Liver (tissue), 8 donors: ENCODE measurements at regions not wholly inside any gene's neighbourhood (a gene's known extent, or its start where the extent isn't known, plus 50 kb on each side); places are given as distances from the start of the nearest gene placed in this dataset.

Source experiments
- DNase-seq: peaks from one replicate; pipeline ENCODE4 v3.0.0-alpha.2; 2017; ENCODE audit warnings: low spot score
- H3K27ac ChIP-seq, 2 donors: one replicate each; pipeline ENCODE4 v1.7.0; 2013; ENCODE audit warnings: inconsistent platforms in 2 of 2, low read length in 2 of 2, control low read depth in 1 of 2, low read depth in 1 of 2, mild to moderate bottlenecking in 1 of 2
- H3K27me3 ChIP-seq, 4 donors: one replicate each; pipeline versions ENCODE4 v1.6.1 to v1.7.0; 2013; ENCODE audit warnings: low read length in 3 of 4, inconsistent platforms in 1 of 4, mild to moderate bottlenecking in 1 of 4, moderate library complexity in 1 of 4; ENCODE audit not compliant: control insufficient read depth in 4 of 4, insufficient read depth in 4 of 4
- H3K36me3 ChIP-seq, 4 donors: one replicate each; pipeline versions ENCODE4 v1.6.1 to v1.7.0; 2013; ENCODE audit warnings: low read length in 3 of 4, mild to moderate bottlenecking in 3 of 4, low read depth in 1 of 4, moderate library complexity in 1 of 4; ENCODE audit not compliant: control insufficient read depth in 4 of 4, insufficient read depth in 3 of 4
- H3K4me1 ChIP-seq, 4 donors: one replicate each; pipeline versions ENCODE4 v1.6.1 to v1.7.0; 2013; ENCODE audit warnings: low read length in 3 of 4, mild to moderate bottlenecking in 3 of 4, moderate library complexity in 1 of 4; ENCODE audit not compliant: control insufficient read depth in 4 of 4, insufficient read depth in 4 of 4
- H3K4me3 ChIP-seq, 3 donors: one replicate each; pipeline versions ENCODE4 v1.6.1 to v1.7.0; 2013; ENCODE audit warnings: low read length in 3 of 3, control low read depth in 1 of 3, low read depth in 1 of 3, mild to moderate bottlenecking in 1 of 3
- H3K9ac ChIP-seq, 2 donors: one replicate each; pipeline ENCODE4 v1.7.0; 2013; ENCODE audit warnings: low read length in 2 of 2, mild to moderate bottlenecking in 2 of 2, moderate library complexity in 2 of 2, control low read depth in 1 of 2, low read depth in 1 of 2
- H3K9me3 ChIP-seq, 4 donors: one replicate each; pipeline versions ENCODE4 v1.6.1 to v1.7.0; 2013; ENCODE audit warnings: low read length in 3 of 4; ENCODE audit not compliant: control insufficient read depth in 4 of 4
- ATF3 ChIP-seq: IDR thresholded peaks from 2 replicates; pipeline ENCODE4 v1.6.1; 2016; ENCODE audit warnings: antibody characterized with exemption
- CTCF ChIP-seq: fragments of 150-350 bp; IDR thresholded peaks from 2 replicates; pipeline ENCODE4 v1.5.1; 2017; ENCODE audit warnings: improper control_type of control experiment, low read depth, low read length; ENCODE audit not compliant: missing input control
- EGR1 ChIP-seq, 2 donors: IDR thresholded peaks; 2 replicates each; pipeline ENCODE4 v1.6.1; 2016 to 2018; ENCODE audit warnings: antibody characterized with exemption in 2 of 2, low read depth in 2 of 2
- FOXA1 ChIP-seq: IDR thresholded peaks from 2 replicates; pipeline ENCODE4 v1.6.1; 2016; ENCODE audit warnings: antibody characterized with exemption
- FOXA2 ChIP-seq: IDR thresholded peaks from 2 replicates; pipeline ENCODE4 v1.6.1; 2016; ENCODE audit warnings: antibody characterized with exemption
- HNF4A ChIP-seq, 2 donors: conservative IDR thresholded peaks; 2 replicates each; pipeline ENCODE4 v1.6.1; 2016; ENCODE audit warnings: antibody characterized with exemption in 2 of 2, mild to moderate bottlenecking in 2 of 2
- HNF4G ChIP-seq: IDR thresholded peaks from 2 replicates; pipeline ENCODE4 v1.6.1; 2016; ENCODE audit warnings: antibody characterized with exemption
- JUND ChIP-seq, 2 donors: IDR thresholded peaks; 2 replicates each; pipeline ENCODE4 v1.6.1; 2016; ENCODE audit warnings: antibody characterized with exemption in 2 of 2
- MAX ChIP-seq: IDR thresholded peaks from 2 replicates; pipeline ENCODE4 v1.6.1; 2016; ENCODE audit warnings: antibody characterized with exemption
- NR2F2 ChIP-seq: IDR thresholded peaks from 2 replicates; pipeline ENCODE4 v1.6.1; 2016; ENCODE audit warnings: antibody characterized with exemption
- RAD21 ChIP-seq, 2 donors: IDR thresholded peaks; 2 replicates each; pipeline ENCODE4 v1.6.1; 2016; ENCODE audit warnings: antibody characterized with exemption in 2 of 2, mild to moderate bottlenecking in 2 of 2
- REST ChIP-seq: IDR thresholded peaks from 2 replicates; pipeline ENCODE4 v1.6.1; 2016; ENCODE audit warnings: antibody characterized with exemption, mild to moderate bottlenecking
- RXRA ChIP-seq, 2 donors: IDR thresholded peaks; 2 replicates each; pipeline ENCODE4 v1.6.1; 2017 to 2018; ENCODE audit warnings: antibody characterized with exemption in 2 of 2, mild to moderate bottlenecking in 1 of 2
- SP1 ChIP-seq: IDR thresholded peaks from 2 replicates; pipeline ENCODE4 v1.6.1; 2018; ENCODE audit warnings: antibody characterized with exemption, mild to moderate bottlenecking
- TAF1 ChIP-seq: conservative IDR thresholded peaks from 2 replicates; pipeline ENCODE4 v1.6.1; 2016; ENCODE audit warnings: antibody characterized with exemption, mild to moderate bottlenecking
- YY1 ChIP-seq: IDR thresholded peaks from 2 replicates; pipeline ENCODE4 v1.6.1; 2016; ENCODE audit warnings: antibody characterized with exemption, mild to moderate bottlenecking
- ZBTB33 ChIP-seq: IDR thresholded peaks from 2 replicates; pipeline ENCODE4 v1.6.1; 2016; ENCODE audit warnings: antibody characterized with exemption
- WGBS: extraction: QIAGEN DNeasy Blood & Tissue Kit; methylation state at CpG from one replicate; pipeline ENCODE4 v1.1.7; 2013; 5-methylcytosine and 5-hydroxymethylcytosine counted together
- donor health status: healthy.
- donor health status: healthy.
- donor health status: healthy.
- donor health status: healthy.
- donor health status: healthy.

- Histone ChIP-seq H3K4me3 (no peak overlapping the region), H3K4me1 (no peaks in the 10 kb centered on the region), H3K27ac (no peak overlapping the region), H3K9me3 (no peaks in the 10 kb centered on the region), H3K9ac (no peak overlapping the region), H3K27me3 (no peaks in the 10 kb centered on the region), H3K36me3 (no peaks in the 10 kb centered on the region)
- TF ChIP-seq JUND (IDR thresholded peaks at IDR 0.05), result no peak
- TF ChIP-seq HNF4A (conservative IDR thresholded peaks at IDR 0.05), result no peak
- TF ChIP-seq ZBTB33, result no peak
- TF ChIP-seq RXRA (IDR thresholded peaks at IDR 0.05), result no peak
- no peak for TF ChIP-seq FOXA1
- no peak for TF ChIP-seq SP1
- TF ChIP-seq ATF3, result no peak
- no peak for TF ChIP-seq RAD21 (IDR thresholded peaks at IDR 0.05)
- no peak for TF ChIP-seq TAF1
- no peak for TF ChIP-seq NR2F2
- TF ChIP-seq REST, result no peak
- TF ChIP-seq FOXA2, result no peak
- no peak for TF ChIP-seq YY1
- no peak for TF ChIP-seq HNF4G
- no peak for TF ChIP-seq CTCF
- 65% methylated on average over 3 of the region's 3 CpGs for WGBS
- DNase-seq, result no peak
Measured at GRCh38 chr5:100252037-100252436, 283.1 kb upstream of the FAM174A start.

GRCh38 chr5:100249884-100250269 is 285.3 kb upstream of the FAM174A start:
- H3K27me3 ChIP-seq, result no peaks in the 10 kb centered on the region
- no peak overlapping the region for H3K27ac ChIP-seq
- H3K4me3 ChIP-seq, result no peak overlapping the region
- H3K36me3 ChIP-seq, result no peaks in the 10 kb centered on the region
- TF ChIP-seq MAX (no peak), HNF4A (conservative IDR thresholded peaks at IDR 0.05) (no peak), SP1 (no peak), FOXA2 (no peak), REST (no peak), YY1 (no peak), CTCF (no peak), ATF3 (no peak), TAF1 (no peak), HNF4G (no peak), EGR1 (IDR thresholded peaks at IDR 0.05; ENCODE audit: low read depth in 2 of 2) (no peak)
- H3K4me1 ChIP-seq, result no peaks in the 10 kb centered on the region
- H3K9me3 ChIP-seq, result no peaks in the 10 kb centered on the region
- 74% methylated on average over 2 of the region's 2 CpGs for WGBS
- H3K9ac ChIP-seq, result no peak overlapping the region
- no peak for DNase-seq
